ENCODE measurements at regions not wholly inside any gene's neighbourhood (a gene's known extent, or its start where the extent isn't known, plus 50 kb on each side); places are given as distances from the start of the nearest gene placed in this dataset.
"Not testable (repeated sequence)": the region's sequence is repeated elsewhere in the genome, so short reads cannot be mapped to it uniquely, and the experiment has no call there.

- no peak overlapping the region for H3K4me3 ChIP-seq (ENCODE audit: low read depth in 1 of 2, low read length in 2 of 2)
- H3K27ac ChIP-seq (ENCODE audit: low read length): no peak overlapping the region
- no peaks in the 10 kb centered on the region for H3K36me3 ChIP-seq (ENCODE audit: control insufficient read depth in 1 of 2, insufficient read depth in 2 of 2, low read length in 2 of 2)
- no peaks in the 10 kb centered on the region for H3K4me1 ChIP-seq (ENCODE audit: control insufficient read depth in 1 of 2, insufficient read depth in 2 of 2, low read length in 2 of 2)
- peaks cover 0 to 5% of the 10 kb centered on the region in 2 donors for H3K9me3 ChIP-seq (ENCODE audit: control insufficient read depth in 1 of 2, low read length in 2 of 2)
- no peaks in the 10 kb centered on the region for H3K27me3 ChIP-seq (ENCODE audit: low read depth, low read length)
Observed at GRCh38 chr5:124007675-124008398, 495.9 kb downstream of the CSNK1G3 start.

GRCh38 chr5:124001036-124001615, 489.1 kb downstream of the CSNK1G3 start:
- no peak overlapping the region for H3K4me3 ChIP-seq (ENCODE audit: low read depth in 1 of 2, low read length in 2 of 2)
- H3K27me3 ChIP-seq (ENCODE audit: low read depth, low read length): no peaks in the 10 kb centered on the region
- H3K27ac ChIP-seq (ENCODE audit: low read length): no peak overlapping the region
- no peaks in the 10 kb centered on the region for H3K4me1 ChIP-seq (ENCODE audit: control insufficient read depth in 1 of 2, insufficient read depth in 2 of 2, low read length in 2 of 2)
- H3K36me3 ChIP-seq (ENCODE audit: control insufficient read depth in 1 of 2, insufficient read depth in 2 of 2, low read length in 2 of 2): no peaks in the 10 kb centered on the region
- no peaks in the 10 kb centered on the region for H3K9me3 ChIP-seq (ENCODE audit: control insufficient read depth in 1 of 2, low read length in 2 of 2)

- Histone ChIP-seq H3K36me3 (ENCODE audit: control insufficient read depth in 1 of 2, insufficient read depth in 2 of 2, low read length in 2 of 2) (no peaks in the 10 kb centered on the region), H3K27me3 (ENCODE audit: low read depth, low read length) (no peaks in the 10 kb centered on the region), H3K9me3 (ENCODE audit: control insufficient read depth in 1 of 2, low read length in 2 of 2) (no peaks in the 10 kb centered on the region), H3K4me1 (ENCODE audit: control insufficient read depth in 1 of 2, insufficient read depth in 2 of 2, low read length in 2 of 2) (no peaks in the 10 kb centered on the region), H3K27ac (ENCODE audit: low read length) (no peak overlapping the region), H3K4me3 (ENCODE audit: low read depth in 1 of 2, low read length in 2 of 2) (no peak overlapping the region)
Observed at GRCh38 chr5:124000538-124000937, 488.6 kb downstream of the CSNK1G3 start.

GRCh38 chr5:123997462-123998215, 485.7 kb downstream of the CSNK1G3 start:
- H3K4me1 ChIP-seq (ENCODE audit: control insufficient read depth in 1 of 2, insufficient read depth in 2 of 2, low read length in 2 of 2): no peaks in the 10 kb centered on the region
- H3K27me3 ChIP-seq (ENCODE audit: low read depth, low read length): no peaks in the 10 kb centered on the region
- no peaks in the 10 kb centered on the region for H3K36me3 ChIP-seq (ENCODE audit: control insufficient read depth in 1 of 2, insufficient read depth in 2 of 2, low read length in 2 of 2)
- no peaks in the 10 kb centered on the region for H3K9me3 ChIP-seq (ENCODE audit: control insufficient read depth in 1 of 2, low read length in 2 of 2)
- H3K27ac ChIP-seq (ENCODE audit: low read length): no peak overlapping the region
- H3K4me3 ChIP-seq (ENCODE audit: low read depth in 1 of 2, low read length in 2 of 2): no peak overlapping the region

GRCh38 chr5:123997064-123997461, 485.1 kb downstream of the CSNK1G3 start:
- Histone ChIP-seq H3K4me3 (ENCODE audit: low read depth in 1 of 2, low read length in 2 of 2) (no peak overlapping the region), H3K4me1 (ENCODE audit: control insufficient read depth in 1 of 2, insufficient read depth in 2 of 2, low read length in 2 of 2) (no peaks in the 10 kb centered on the region), H3K36me3 (ENCODE audit: control insufficient read depth in 1 of 2, insufficient read depth in 2 of 2, low read length in 2 of 2) (no peaks in the 10 kb centered on the region), H3K9me3 (ENCODE audit: control insufficient read depth in 1 of 2, low read length in 2 of 2) (no peaks in the 10 kb centered on the region), H3K27ac (ENCODE audit: low read length) (no peak overlapping the region), H3K27me3 (ENCODE audit: low read depth, low read length) (no peaks in the 10 kb centered on the region)

- no peak overlapping the region for H3K4me3 ChIP-seq (ENCODE audit: low read depth in 1 of 2, low read length in 2 of 2)
- H3K4me1 ChIP-seq (ENCODE audit: control insufficient read depth in 1 of 2, insufficient read depth in 2 of 2, low read length in 2 of 2): no peaks in the 10 kb centered on the region
- no peaks in the 10 kb centered on the region for H3K9me3 ChIP-seq (ENCODE audit: control insufficient read depth in 1 of 2, low read length in 2 of 2)
- no peaks in the 10 kb centered on the region for H3K36me3 ChIP-seq (ENCODE audit: control insufficient read depth in 1 of 2, insufficient read depth in 2 of 2, low read length in 2 of 2)
- H3K27ac ChIP-seq (ENCODE audit: low read length): no peak overlapping the region
- no peaks in the 10 kb centered on the region for H3K27me3 ChIP-seq (ENCODE audit: low read depth, low read length)
Observed at GRCh38 chr5:123992641-123993040, 480.7 kb downstream of the CSNK1G3 start.

GRCh38 chr5:123987956-123988355, 476.0 kb downstream of the CSNK1G3 start:
- no peak overlapping the region for H3K27ac ChIP-seq (ENCODE audit: low read length)
- no peaks in the 10 kb centered on the region for H3K4me1 ChIP-seq (ENCODE audit: control insufficient read depth in 1 of 2, insufficient read depth in 2 of 2, low read length in 2 of 2)
- H3K36me3 ChIP-seq (ENCODE audit: control insufficient read depth in 1 of 2, insufficient read depth in 2 of 2, low read length in 2 of 2): no peaks in the 10 kb centered on the region
- peaks cover 0 to 7% of the 10 kb centered on the region in 2 donors for H3K9me3 ChIP-seq (ENCODE audit: control insufficient read depth in 1 of 2, low read length in 2 of 2)
- H3K27me3 ChIP-seq (ENCODE audit: low read depth, low read length): no peaks in the 10 kb centered on the region
- H3K4me3 ChIP-seq (ENCODE audit: low read depth in 1 of 2, low read length in 2 of 2): no peak overlapping the region

GRCh38 chr5:123976379-123977033, 464.5 kb downstream of the CSNK1G3 start:
- no peak overlapping the region for H3K27ac ChIP-seq (ENCODE audit: low read length)
- H3K9me3 ChIP-seq (ENCODE audit: control insufficient read depth in 1 of 2, low read length in 2 of 2): no peaks in the 10 kb centered on the region
- no peak overlapping the region for H3K4me3 ChIP-seq (ENCODE audit: low read depth in 1 of 2, low read length in 2 of 2)
- no peaks in the 10 kb centered on the region for H3K27me3 ChIP-seq (ENCODE audit: low read depth, low read length)
- no peaks in the 10 kb centered on the region for H3K4me1 ChIP-seq (ENCODE audit: control insufficient read depth in 1 of 2, insufficient read depth in 2 of 2, low read length in 2 of 2)
- no peaks in the 10 kb centered on the region for H3K36me3 ChIP-seq (ENCODE audit: control insufficient read depth in 1 of 2, insufficient read depth in 2 of 2, low read length in 2 of 2)

- H3K4me3 ChIP-seq (ENCODE audit: low read depth in 1 of 2, low read length in 2 of 2); H3K4me1 ChIP-seq (ENCODE audit: control insufficient read depth in 1 of 2, insufficient read depth in 2 of 2, low read length in 2 of 2); H3K27me3 ChIP-seq (ENCODE audit: low read depth, low read length); H3K27ac ChIP-seq (ENCODE audit: low read length); H3K9me3 ChIP-seq (ENCODE audit: control insufficient read depth in 1 of 2, low read length in 2 of 2); H3K36me3 ChIP-seq (ENCODE audit: control insufficient read depth in 1 of 2, insufficient read depth in 2 of 2, low read length in 2 of 2): not testable (repeated sequence)
Observed at GRCh38 chr5:123975521-123975920, 463.5 kb downstream of the CSNK1G3 start.

- Histone ChIP-seq H3K36me3 (ENCODE audit: control insufficient read depth in 1 of 2, insufficient read depth in 2 of 2, low read length in 2 of 2) (no peaks in the 10 kb centered on the region), H3K9me3 (ENCODE audit: control insufficient read depth in 1 of 2, low read length in 2 of 2) (no peaks in the 10 kb centered on the region), H3K27ac (ENCODE audit: low read length) (no peak overlapping the region), H3K27me3 (ENCODE audit: low read depth, low read length) (no peaks in the 10 kb centered on the region), H3K4me1 (ENCODE audit: control insufficient read depth in 1 of 2, insufficient read depth in 2 of 2, low read length in 2 of 2) (no peaks in the 10 kb centered on the region), H3K4me3 (ENCODE audit: low read depth in 1 of 2, low read length in 2 of 2) (no peak overlapping the region)
Observed at GRCh38 chr5:123966781-123967180, 454.8 kb downstream of the CSNK1G3 start.

GRCh38 chr5:123965626-123966025, 453.6 kb downstream of the CSNK1G3 start:
- H3K36me3 ChIP-seq (ENCODE audit: control insufficient read depth in 1 of 2, insufficient read depth in 2 of 2, low read length in 2 of 2): no peaks in the 10 kb centered on the region
- H3K27ac ChIP-seq (ENCODE audit: low read length): no peak overlapping the region
- H3K4me1 ChIP-seq (ENCODE audit: control insufficient read depth in 1 of 2, insufficient read depth in 2 of 2, low read length in 2 of 2): no peaks in the 10 kb centered on the region
- H3K4me3 ChIP-seq (ENCODE audit: low read depth in 1 of 2, low read length in 2 of 2): no peak overlapping the region
- H3K9me3 ChIP-seq (ENCODE audit: control insufficient read depth in 1 of 2, low read length in 2 of 2): no peaks in the 10 kb centered on the region
- H3K27me3 ChIP-seq (ENCODE audit: low read depth, low read length): no peaks in the 10 kb centered on the region
